ENCODE measurements at regions not wholly inside any gene's neighbourhood (a gene's known extent, or its start where the extent isn't known, plus 50 kb on each side); places are given as distances from the start of the nearest gene placed in this dataset.

GRCh38 chr17:33487187-33487879, 194.2 kb upstream of the ASIC2 start (continued):
- TF ChIP-seq TOX (CRISPR knock-in tag; IDR thresholded peaks at IDR 0.05; ENCODE audit: borderline replicate concordance), result no peak
- no peak for TF ChIP-seq CREB5 (CRISPR knock-in tag; IDR thresholded peaks at IDR 0.05; ENCODE audit: low read depth)

- no peak for TF ChIP-seq TCF4 (CRISPR knock-in tag; IDR thresholded peaks at IDR 0.05; ENCODE audit: borderline replicate concordance)
- ATAC-seq, result no peak
Measured at GRCh38 chr17:33491871-33492481, 198.9 kb upstream of the ASIC2 start.

- ATAC-seq, result no peak
- TF ChIP-seq TCF4 (CRISPR knock-in tag; IDR thresholded peaks at IDR 0.05; ENCODE audit: borderline replicate concordance), result no peak
- no peak for TF ChIP-seq BACH2 (CRISPR knock-in tag; IDR thresholded peaks at IDR 0.05; ENCODE audit: borderline replicate concordance)
- TF ChIP-seq TOX (CRISPR knock-in tag; IDR thresholded peaks at IDR 0.05; ENCODE audit: borderline replicate concordance), result no peak
- TF ChIP-seq CREB5 (CRISPR knock-in tag; IDR thresholded peaks at IDR 0.05; ENCODE audit: low read depth), result no peak
- TF ChIP-seq CSRNP3 (CRISPR knock-in tag; IDR thresholded peaks at IDR 0.05), result no peak
- no peak for TF ChIP-seq ISL1 (CRISPR knock-in tag; IDR thresholded peaks at IDR 0.05)
- TF ChIP-seq OSR1 (CRISPR knock-in tag; IDR thresholded peaks at IDR 0.05), result no peak
- TF ChIP-seq PPARA (CRISPR knock-in tag; IDR thresholded peaks at IDR 0.05; ENCODE audit: borderline replicate concordance), result no peak
- TF ChIP-seq CSDC2 (CRISPR knock-in tag; IDR thresholded peaks at IDR 0.05), result no peak
- no peak for TF ChIP-seq ZFP30 (CRISPR knock-in tag; IDR thresholded peaks at IDR 0.05)
- no peak for TF ChIP-seq ZNF565 (CRISPR knock-in tag; conservative IDR thresholded peaks at IDR 0.05; ENCODE audit: low read depth)
- TF ChIP-seq RARB (CRISPR knock-in tag; IDR thresholded peaks at IDR 0.05), result no peak
Measured at GRCh38 chr17:33492731-33493265, 199.7 kb upstream of the ASIC2 start.

GRCh38 chr17:33493566-33493965, 200.5 kb upstream of the ASIC2 start:
- ATAC-seq, result no peak
- TF ChIP-seq SNAI2 (CRISPR knock-in tag; IDR thresholded peaks at IDR 0.05) (no peak), ZNF565 (CRISPR knock-in tag; conservative IDR thresholded peaks at IDR 0.05; ENCODE audit: low read depth) (no peak), RARB (CRISPR knock-in tag; IDR thresholded peaks at IDR 0.05) (no peak), GLIS3 (CRISPR knock-in tag; IDR thresholded peaks at IDR 0.05) (no peak), CSDC2 (CRISPR knock-in tag; IDR thresholded peaks at IDR 0.05) (no peak), PATZ1 (CRISPR knock-in tag; IDR thresholded peaks at IDR 0.05; ENCODE audit: borderline replicate concordance) (no peak), ZNF8 (CRISPR knock-in tag; IDR thresholded peaks at IDR 0.05) (no peak), TSHZ2 (CRISPR knock-in tag; IDR thresholded peaks at IDR 0.05) (no peak), POU6F1 (CRISPR knock-in tag; IDR thresholded peaks at IDR 0.05; ENCODE audit: borderline replicate concordance, low read depth) (no peak), ZNF70 (CRISPR knock-in tag; IDR thresholded peaks at IDR 0.05) (no peak), TOX (CRISPR knock-in tag; IDR thresholded peaks at IDR 0.05; ENCODE audit: borderline replicate concordance) (no peak), CREB5 (CRISPR knock-in tag; IDR thresholded peaks at IDR 0.05; ENCODE audit: low read depth) (no peak), ESRRG (CRISPR knock-in tag; IDR thresholded peaks at IDR 0.05) (no peak), TCF4 (CRISPR knock-in tag; IDR thresholded peaks at IDR 0.05; ENCODE audit: borderline replicate concordance) (no peak)
